Smooth muscle cell (in vitro differentiated cells): ENCODE measurements at regions not wholly inside any gene's neighbourhood (a gene's known extent, or its start where the extent isn't known, plus 50 kb on each side); places are given as distances from the start of the nearest gene placed in this dataset.

Experiments used
- DNase-seq: peaks from one replicate; lab custom pipeline; 2025; ENCODE audit not compliant: unreplicated experiment; lab: John Stamatoyannopoulos, UW
- H2AFZ ChIP-seq: fragments of 200-600 bp; sonication (generic); 2 replicates; pipeline ENCODE4 v1.6.0; 2016; ENCODE audit warnings: antibody characterized with exemption, low read depth, mild to moderate bottlenecking
- H3F3A ChIP-seq: fragments of 200-600 bp; sonication (generic); 2 replicates; pipeline ENCODE4 v1.6.0; 2017; ENCODE audit warnings: antibody characterized with exemption, low read depth
- H3K27ac ChIP-seq: fragments of 200-600 bp; sonication (generic); 2 replicates; pipeline ENCODE4 v1.5.1; 2016; ENCODE audit warnings: low read depth, mild to moderate bottlenecking
- H3K27me3 ChIP-seq: fragments of 200-600 bp; sonication (generic); 2 replicates; pipeline ENCODE4 v1.6.1; 2016; ENCODE audit warnings: low read depth, mild to moderate bottlenecking
- H3K36me3 ChIP-seq: fragments of 200-600 bp; sonication (generic); 2 replicates; pipeline ENCODE4 v1.5.1; 2016; ENCODE audit warnings: low read depth
- H3K4me1 ChIP-seq: fragments of 200-600 bp; sonication (generic); 2 replicates; pipeline ENCODE4 v1.5.1; 2016; ENCODE audit warnings: low read depth
- H3K4me2 ChIP-seq: fragments of 200-600 bp; sonication (generic); 2 replicates; pipeline ENCODE4 v1.6.0; 2016; ENCODE audit warnings: mild to moderate bottlenecking
- H3K4me3 ChIP-seq: fragments of 200-600 bp; sonication (generic); 2 replicates; pipeline ENCODE4 v1.5.1; 2016; ENCODE audit warnings: mild to moderate bottlenecking
- H3K79me2 ChIP-seq: fragments of 200-600 bp; sonication (generic); 2 replicates; pipeline ENCODE4 v1.6.0; 2016; ENCODE audit warnings: low read depth, mild to moderate bottlenecking
- H3K9ac ChIP-seq: fragments of 200-600 bp; sonication (generic); 2 replicates; pipeline ENCODE4 v1.6.0; 2016; ENCODE audit warnings: low read depth
- H3K9me3 ChIP-seq: fragments of 200-600 bp; sonication (generic); replicated peaks from 2 replicates; pipeline ENCODE4 v1.5.1; 2016; ENCODE audit warnings: low read depth
- H4K20me1 ChIP-seq: fragments of 200-600 bp; sonication (generic); 2 replicates; pipeline ENCODE4 v1.6.0; 2016; ENCODE audit warnings: low read depth
- CTCF ChIP-seq: fragments of 200-600 bp; sonication (generic); IDR thresholded peaks from 2 replicates; pipeline ENCODE4 v1.5.1; 2017; ENCODE audit warnings: borderline replicate concordance, mild to moderate bottlenecking, antibody characterized with exemption; ENCODE audit not compliant: insufficient read depth, poor library complexity, severe bottlenecking
- WGBS: methylation state at CpG from one replicate; pipeline ENCODE4 v1.1.7; 2016; ENCODE audit warnings: low lambda C conversion rate; 5-methylcytosine and 5-hydroxymethylcytosine counted together

- no peaks in the 10 kb centered on the region for H3K4me1 ChIP-seq
- no peak overlapping the region for H3K4me2 ChIP-seq
- H3K9ac ChIP-seq: no peak overlapping the region
- H3K79me2 ChIP-seq: no peaks in the 10 kb centered on the region
- peaks cover 5% of the 10 kb centered on the region for H3F3A ChIP-seq
- H3K4me3 ChIP-seq: no peak overlapping the region
- H3K9me3 ChIP-seq: no peaks in the 10 kb centered on the region
- TF ChIP-seq CTCF: peak; percentile 70
- no peaks in the 10 kb centered on the region for H3K36me3 ChIP-seq
- no peak overlapping the region for H3K27ac ChIP-seq
- DNase-seq: no peak
- no peak overlapping the region for H2AFZ ChIP-seq
- H3K27me3 ChIP-seq: no peaks in the 10 kb centered on the region
- 52% methylated on average over 4 of the region's 4 CpGs for WGBS
- H4K20me1 ChIP-seq: no peaks in the 10 kb centered on the region
These were observed 105.4 kb upstream of the MCHR2 start for GRCh38 chr6:100099189-100100074.

- no peaks in the 10 kb centered on the region for H3K36me3 ChIP-seq
- H3K9ac ChIP-seq: no peak overlapping the region
- TF ChIP-seq CTCF: no peak
- H3K27me3 ChIP-seq: no peaks in the 10 kb centered on the region
- no peak overlapping the region for H3K27ac ChIP-seq
- H3K4me1 ChIP-seq: no peaks in the 10 kb centered on the region
- H3K4me2 ChIP-seq: no peak overlapping the region
- DNase-seq: no peak
- H3K79me2 ChIP-seq: no peaks in the 10 kb centered on the region
- H3K4me3 ChIP-seq: no peak overlapping the region
- H3K9me3 ChIP-seq: no peaks in the 10 kb centered on the region
- H4K20me1 ChIP-seq: no peaks in the 10 kb centered on the region
- H2AFZ ChIP-seq: no peak overlapping the region
- H3F3A ChIP-seq: peaks cover 5% of the 10 kb centered on the region
These were observed 102.9 kb upstream of the MCHR2 start for GRCh38 chr6:100096936-100097335.

- Histone ChIP-seq H3K4me3 (no peak overlapping the region), H3K27ac (no peak overlapping the region), H3K27me3 (no peaks in the 10 kb centered on the region), H3F3A (peaks cover 5% of the 10 kb centered on the region), H4K20me1 (no peaks in the 10 kb centered on the region), H3K9ac (no peak overlapping the region), H3K79me2 (no peaks in the 10 kb centered on the region), H2AFZ (no peak overlapping the region), H3K9me3 (no peaks in the 10 kb centered on the region), H3K4me2 (no peak overlapping the region), H3K4me1 (no peaks in the 10 kb centered on the region), H3K36me3 (no peaks in the 10 kb centered on the region)
- 39% methylated on average over 2 of the region's 2 CpGs for WGBS
- no peak for TF ChIP-seq CTCF
- DNase-seq: no peak
These were observed 102.3 kb upstream of the MCHR2 start for GRCh38 chr6:100096341-100096740.

- Histone ChIP-seq H3K4me3 (no peak overlapping the region), H3K27ac (no peak overlapping the region), H4K20me1 (no peaks in the 10 kb centered on the region), H3F3A (no peaks in the 10 kb centered on the region), H3K79me2 (no peaks in the 10 kb centered on the region), H3K27me3 (no peaks in the 10 kb centered on the region), H3K9ac (no peak overlapping the region), H2AFZ (no peak overlapping the region), H3K4me1 (peaks cover under 1% of the 10 kb centered on the region), H3K4me2 (no peak overlapping the region), H3K36me3 (no peaks in the 10 kb centered on the region), H3K9me3 (no peaks in the 10 kb centered on the region)
- DNase-seq: no peak
- TF ChIP-seq CTCF: no peak
- 95% methylated on average over 6 of the region's 6 CpGs for WGBS
These were observed 99.4 kb upstream of the MCHR2 start for GRCh38 chr6:100093405-100093804.
